ENCODE measurements at regions not wholly inside any gene's neighbourhood (a gene's known extent, or its start where the extent isn't known, plus 50 kb on each side); places are given as distances from the start of the nearest gene placed in this dataset.

GRCh38 chr10:111703986-111704385 lies 479.6 kb downstream of the GPAM start:
- H3K27me3 ChIP-seq: no peaks in the 10 kb centered on the region
- peaks cover 0 to 4% of the 10 kb centered on the region in 2 donors for H3K9me3 ChIP-seq
- intact Hi-C loops (cut with DNase I): no loop called here
- DNase-seq (no peak), ATAC-seq (no peak)
- no peak overlapping the region for H3K27ac ChIP-seq
- H3K36me3 ChIP-seq: no peaks in the 10 kb centered on the region
- no peak for TF ChIP-seq CTCF (IDR thresholded peaks at IDR 0.05)
- H3K4me3 ChIP-seq: no peak overlapping the region
- no peaks in the 10 kb centered on the region for H3K4me1 ChIP-seq

- no peak for ATAC-seq
- no peak for DNase-seq
- H3K9me3 ChIP-seq: peaks cover 0 to 4% of the 10 kb centered on the region in 2 donors
- no peaks in the 10 kb centered on the region for H3K4me1 ChIP-seq
- H3K36me3 ChIP-seq: no peaks in the 10 kb centered on the region
- H3K27ac ChIP-seq: no peak overlapping the region
- intact Hi-C loops (cut with DNase I): no loop called here
- no peak for TF ChIP-seq CTCF (IDR thresholded peaks at IDR 0.05)
- no peak overlapping the region for H3K4me3 ChIP-seq
- H3K27me3 ChIP-seq: no peaks in the 10 kb centered on the region
Measured at GRCh38 chr10:111705021-111705420, 478.5 kb downstream of the GPAM start.

GRCh38 chr10:111706331-111706730 lies 477.2 kb downstream of the GPAM start:
- H3K4me3 ChIP-seq: no peak overlapping the region
- no peak for TF ChIP-seq CTCF (IDR thresholded peaks at IDR 0.05)
- H3K27me3 ChIP-seq: no peaks in the 10 kb centered on the region
- no peak for DNase-seq
- intact Hi-C loops (cut with DNase I): no loop called here
- peaks cover 0 to 4% of the 10 kb centered on the region in 2 donors for H3K9me3 ChIP-seq
- no peak overlapping the region for H3K27ac ChIP-seq
- no peaks in the 10 kb centered on the region for H3K4me1 ChIP-seq
- no peak for ATAC-seq
- no peaks in the 10 kb centered on the region for H3K36me3 ChIP-seq

GRCh38 chr10:111707076-111707475 lies 476.5 kb downstream of the GPAM start:
- no peaks in the 10 kb centered on the region for H3K27me3 ChIP-seq
- DNase-seq: no peak
- H3K36me3 ChIP-seq: no peaks in the 10 kb centered on the region
- intact Hi-C loops (cut with DNase I): no loop called here
- no peak overlapping the region for H3K27ac ChIP-seq
- H3K9me3 ChIP-seq: peaks cover 0 to 4% of the 10 kb centered on the region in 2 donors
- no peaks in the 10 kb centered on the region for H3K4me1 ChIP-seq
- H3K4me3 ChIP-seq: no peak overlapping the region
- ATAC-seq: peak; percentile 48
- no peak for TF ChIP-seq CTCF (IDR thresholded peaks at IDR 0.05)

GRCh38 chr10:111709603-111710002 lies 474.0 kb downstream of the GPAM start:
- no peaks in the 10 kb centered on the region for H3K36me3 ChIP-seq
- DNase-seq (no peak), ATAC-seq (peak; percentile 50)
- no peaks in the 10 kb centered on the region for H3K4me1 ChIP-seq
- no peak overlapping the region for H3K27ac ChIP-seq
- intact Hi-C loops (cut with DNase I): no loop called here
- peaks cover 0 to 21% of the 10 kb centered on the region in 2 donors for H3K9me3 ChIP-seq
- TF ChIP-seq CTCF (IDR thresholded peaks at IDR 0.05): no peak
- H3K4me3 ChIP-seq: no peak overlapping the region
- no peaks in the 10 kb centered on the region for H3K27me3 ChIP-seq
